ENCODE measurements at regions not wholly inside any gene's neighbourhood (a gene's known extent, or its start where the extent isn't known, plus 50 kb on each side); places are given as distances from the start of the nearest gene placed in this dataset.
A peak's percentile ranks its signal among the peaks of the same experiment; 100 is the strongest.
"Not testable (repeated sequence)": the region's sequence is repeated elsewhere in the genome, so short reads cannot be mapped to it uniquely, and the experiment has no call there.

DNA sequence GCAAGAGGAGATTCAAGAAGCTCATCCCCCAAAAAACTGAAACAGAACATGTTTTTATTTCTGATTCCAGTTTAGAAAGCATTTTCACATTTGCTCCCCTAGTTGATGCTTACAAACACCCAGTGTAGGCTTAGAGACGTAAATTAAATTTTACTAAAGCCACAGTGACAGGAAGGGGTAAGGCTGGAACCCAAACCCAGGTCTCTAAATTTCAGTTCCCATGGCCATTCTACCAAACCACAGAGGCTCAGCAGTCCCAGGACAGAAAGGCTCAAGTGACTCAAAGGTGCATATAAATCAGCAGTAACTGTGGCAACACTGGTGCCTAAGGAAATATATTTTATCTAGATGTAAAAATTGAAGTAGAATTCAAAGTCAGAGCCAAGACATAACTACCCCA, 128.7 kb downstream of the CEP120 start:
- no peaks in the 10 kb centered on the region for H3K9me3 ChIP-seq (ENCODE audit: low read length)
- no peaks in the 10 kb centered on the region for H3K4me1 ChIP-seq (ENCODE audit: insufficient read depth, low read length)
- no peaks in the 10 kb centered on the region for H3K36me3 ChIP-seq (ENCODE audit: insufficient read depth, low read length)
- peaks cover 4% of the 10 kb centered on the region for H3K27me3 ChIP-seq (ENCODE audit: insufficient read depth, low read length)
- H2AFZ ChIP-seq (ENCODE audit: low read depth, low read length): no peak overlapping the region
- H3K4me3 ChIP-seq (ENCODE audit: low read length): no peak overlapping the region

DNA sequence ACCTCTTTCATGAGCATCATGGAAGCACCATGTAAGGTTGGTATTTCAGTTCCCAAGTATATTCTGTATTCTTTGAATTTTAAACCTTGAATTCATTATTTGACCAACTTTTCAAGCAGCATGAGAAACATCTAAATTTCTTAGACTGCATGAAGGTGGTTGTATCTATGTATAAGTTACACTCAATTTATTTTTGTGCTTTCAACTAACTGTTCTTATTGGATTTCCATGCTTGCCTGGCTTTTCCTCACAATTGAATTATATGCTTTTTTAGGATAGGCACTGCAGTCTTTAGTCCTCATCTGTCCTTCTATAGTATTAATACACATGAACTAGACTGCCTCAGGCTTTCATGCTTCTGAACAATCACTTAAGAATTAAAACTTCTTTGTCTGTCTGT, 134.0 kb downstream of the CEP120 start:
- Histone ChIP-seq H2AFZ (ENCODE audit: low read depth, low read length) (no peak overlapping the region), H3K4me3 (ENCODE audit: low read length) (no peak overlapping the region), H3K9me3 (ENCODE audit: low read length) (no peaks in the 10 kb centered on the region), H3K27me3 (ENCODE audit: insufficient read depth, low read length) (peaks cover 35% of the 10 kb centered on the region), H3K4me1 (ENCODE audit: insufficient read depth, low read length) (peaks cover 4% of the 10 kb centered on the region), H3K36me3 (ENCODE audit: insufficient read depth, low read length) (no peaks in the 10 kb centered on the region)

DNA sequence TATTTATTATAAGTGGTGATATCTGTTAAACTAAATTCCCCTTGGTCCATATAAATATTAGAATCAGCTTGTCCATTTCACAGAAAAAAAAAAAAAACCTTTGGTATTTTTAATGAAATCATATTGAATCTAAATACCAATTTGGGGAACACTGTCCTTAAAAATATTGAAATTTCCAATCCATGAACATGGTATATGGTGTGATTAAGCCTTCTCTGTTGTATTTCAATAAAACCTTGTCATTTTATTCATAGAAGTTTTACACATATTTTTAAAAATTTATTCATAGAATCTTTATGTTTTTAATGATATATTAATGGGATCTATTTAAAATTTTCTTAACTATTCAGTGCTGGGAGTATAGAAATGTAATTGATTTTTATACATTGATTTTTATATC, 135.3 kb downstream of the CEP120 start:
- no peak overlapping the region for H2AFZ ChIP-seq (ENCODE audit: low read depth, low read length)
- H3K9me3 ChIP-seq (ENCODE audit: low read length): no peaks in the 10 kb centered on the region
- no peak overlapping the region for H3K4me3 ChIP-seq (ENCODE audit: low read length)
- H3K27me3 ChIP-seq (ENCODE audit: insufficient read depth, low read length): peaks cover 46% of the 10 kb centered on the region
- no peaks in the 10 kb centered on the region for H3K36me3 ChIP-seq (ENCODE audit: insufficient read depth, low read length)
- H3K4me1 ChIP-seq (ENCODE audit: insufficient read depth, low read length): peaks cover 4% of the 10 kb centered on the region

DNA sequence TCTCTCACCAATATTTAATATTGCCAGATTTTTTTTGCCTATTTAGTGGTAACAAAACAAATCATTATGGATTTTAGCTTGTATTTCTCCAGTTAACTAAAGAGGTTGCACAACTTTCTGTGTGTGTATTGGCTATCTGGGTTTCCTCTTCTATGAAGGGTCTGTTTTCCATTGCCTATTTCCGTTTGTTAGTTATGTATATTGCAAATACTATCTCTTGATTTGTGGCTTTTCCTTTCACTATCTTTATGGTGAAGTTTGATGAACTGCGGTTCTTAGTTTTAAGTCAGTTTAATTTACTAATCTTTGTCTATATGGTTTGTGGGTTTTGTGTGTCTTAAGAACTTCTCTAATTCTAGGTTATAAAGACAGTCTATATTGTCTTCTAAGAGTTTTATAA, 136.3 kb downstream of the CEP120 start:
- no peaks in the 10 kb centered on the region for H3K36me3 ChIP-seq (ENCODE audit: insufficient read depth, low read length)
- peaks cover 4% of the 10 kb centered on the region for H3K4me1 ChIP-seq (ENCODE audit: insufficient read depth, low read length)
- no peak overlapping the region for H3K4me3 ChIP-seq (ENCODE audit: low read length)
- no peaks in the 10 kb centered on the region for H3K9me3 ChIP-seq (ENCODE audit: low read length)
- H2AFZ ChIP-seq (ENCODE audit: low read depth, low read length): no peak overlapping the region
- peaks cover 51% of the 10 kb centered on the region for H3K27me3 ChIP-seq (ENCODE audit: insufficient read depth, low read length)

DNA sequence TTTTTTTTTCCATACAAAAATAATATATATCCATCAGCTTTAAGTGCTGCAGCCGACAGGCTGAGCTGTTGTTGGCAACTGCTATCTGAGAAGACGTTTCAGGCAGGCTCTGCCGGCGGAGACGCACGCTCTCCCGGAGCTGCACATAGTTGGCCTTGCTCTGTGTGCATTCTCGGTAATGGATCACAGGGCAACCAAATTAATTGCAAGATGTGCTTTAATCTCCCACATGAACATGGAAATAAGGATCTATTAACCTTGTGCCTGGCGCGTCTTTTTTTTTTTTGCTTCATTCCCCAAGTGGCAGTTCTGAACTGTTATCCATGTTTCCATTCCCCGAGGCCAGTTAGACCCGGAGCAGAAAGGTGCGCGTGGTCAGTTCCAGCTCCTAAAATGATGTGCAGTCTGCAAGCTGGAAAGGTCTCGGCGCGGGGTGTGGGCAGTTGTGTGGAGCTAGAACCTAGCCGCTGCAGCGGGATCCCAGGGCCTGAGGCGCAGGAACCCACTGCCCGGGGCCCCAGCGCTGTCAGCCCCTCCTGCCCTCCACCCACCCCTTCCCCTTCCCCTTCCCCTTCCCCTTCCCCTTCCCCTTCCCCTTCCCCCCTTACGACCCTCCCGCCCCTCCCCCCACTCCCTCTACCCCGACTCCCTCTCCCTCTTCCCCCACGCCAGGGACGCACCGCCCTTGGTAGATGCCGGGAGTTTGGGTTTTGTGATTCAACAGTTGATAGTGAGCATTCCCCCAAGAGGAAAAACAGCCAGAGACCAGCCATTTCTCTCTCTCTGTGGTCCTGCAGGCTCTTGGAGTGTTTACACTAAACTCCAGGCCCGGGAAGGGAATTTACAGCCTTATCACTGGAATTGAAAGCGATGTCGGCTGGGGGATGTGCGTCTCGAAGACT, 137.8 kb downstream of the CEP120 start:
- Histone ChIP-seq H3K27me3 (ENCODE audit: insufficient read depth, low read length) (peaks cover 49% of the 10 kb centered on the region), H2AFZ (ENCODE audit: low read depth, low read length) (peak overlapping the region; percentile 21), H3K4me1 (ENCODE audit: insufficient read depth, low read length) (peaks cover 4% of the 10 kb centered on the region), H3K9me3 (ENCODE audit: low read length) (no peaks in the 10 kb centered on the region), H3K4me3 (ENCODE audit: low read length) (peak overlapping the region; percentile 40), H3K36me3 (ENCODE audit: insufficient read depth, low read length) (no peaks in the 10 kb centered on the region)

DNA sequence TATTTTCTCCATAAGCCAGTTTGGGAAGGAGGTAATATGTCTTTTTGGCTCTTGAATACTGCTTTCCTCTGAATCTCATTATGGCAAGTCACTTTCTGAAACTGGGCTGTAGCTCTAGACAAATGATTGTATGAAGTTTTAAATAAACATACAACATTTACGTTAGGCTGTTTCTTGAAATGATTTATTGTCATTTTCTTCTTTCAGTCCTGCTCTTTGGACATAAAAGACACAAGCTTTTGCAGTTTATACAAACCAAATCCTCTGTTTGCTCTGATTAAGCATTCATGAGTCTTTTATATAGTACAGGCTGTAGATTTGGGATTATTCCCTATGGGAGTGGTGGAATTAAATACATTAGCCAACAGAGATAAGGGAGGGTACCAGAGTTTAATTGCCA, 139.7 kb downstream of the CEP120 start:
- Histone ChIP-seq H3K4me1 (ENCODE audit: insufficient read depth, low read length) (peaks cover 4% of the 10 kb centered on the region), H2AFZ (ENCODE audit: low read depth, low read length) (no peak overlapping the region), H3K9me3 (ENCODE audit: low read length) (no peaks in the 10 kb centered on the region), H3K27me3 (ENCODE audit: insufficient read depth, low read length) (peaks cover 49% of the 10 kb centered on the region), H3K4me3 (ENCODE audit: low read length) (no peak overlapping the region), H3K36me3 (ENCODE audit: insufficient read depth, low read length) (no peaks in the 10 kb centered on the region)

DNA sequence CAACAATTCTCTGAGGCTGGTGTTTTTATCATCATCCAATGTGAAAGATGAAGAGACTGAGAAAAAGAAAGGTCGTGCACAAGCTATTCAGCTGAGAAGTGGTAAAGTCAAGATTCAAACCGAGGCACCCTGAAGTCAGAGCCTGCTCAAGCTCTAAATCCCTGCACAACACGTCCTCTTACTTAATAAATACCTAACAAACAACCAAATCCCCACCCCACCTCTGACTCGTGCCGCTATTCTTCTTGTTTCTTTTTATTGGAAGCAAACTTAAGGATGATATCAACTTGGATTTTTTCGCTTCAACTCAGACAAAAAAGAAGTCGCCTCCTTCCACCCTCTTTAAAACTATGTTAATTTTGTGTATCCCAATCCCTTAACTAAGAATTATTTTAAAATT, 140.2 kb downstream of the CEP120 start:
- peaks cover 4% of the 10 kb centered on the region for H3K4me1 ChIP-seq (ENCODE audit: insufficient read depth, low read length)
- no peak overlapping the region for H3K4me3 ChIP-seq (ENCODE audit: low read length)
- no peaks in the 10 kb centered on the region for H3K36me3 ChIP-seq (ENCODE audit: insufficient read depth, low read length)
- H2AFZ ChIP-seq (ENCODE audit: low read depth, low read length): no peak overlapping the region
- H3K27me3 ChIP-seq (ENCODE audit: insufficient read depth, low read length): peaks cover 49% of the 10 kb centered on the region
- H3K9me3 ChIP-seq (ENCODE audit: low read length): no peaks in the 10 kb centered on the region

DNA sequence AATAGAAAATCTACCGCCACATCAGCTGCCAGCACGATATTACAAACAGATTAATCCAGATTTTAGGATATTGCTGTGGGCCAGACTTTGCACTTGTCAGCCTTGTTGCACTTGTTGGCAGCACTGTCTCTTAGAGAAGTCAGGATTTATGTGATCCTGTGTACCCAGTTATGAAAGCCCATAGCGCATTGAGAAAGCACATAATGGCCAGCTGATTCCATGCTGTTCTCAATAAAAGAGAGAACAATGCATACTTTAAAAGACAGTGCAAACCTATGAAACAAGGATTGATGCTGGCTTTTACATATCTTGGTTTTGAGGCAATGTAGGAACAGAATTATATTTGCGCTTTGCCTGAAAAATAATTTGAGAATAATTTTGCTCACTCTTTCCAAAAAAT, 140.8 kb downstream of the CEP120 start:
- H3K4me1 ChIP-seq (ENCODE audit: insufficient read depth, low read length): peaks cover 4% of the 10 kb centered on the region
- H3K9me3 ChIP-seq (ENCODE audit: low read length): no peaks in the 10 kb centered on the region
- H3K36me3 ChIP-seq (ENCODE audit: insufficient read depth, low read length): no peaks in the 10 kb centered on the region
- H2AFZ ChIP-seq (ENCODE audit: low read depth, low read length): no peak overlapping the region
- peaks cover 47% of the 10 kb centered on the region for H3K27me3 ChIP-seq (ENCODE audit: insufficient read depth, low read length)
- no peak overlapping the region for H3K4me3 ChIP-seq (ENCODE audit: low read length)

DNA sequence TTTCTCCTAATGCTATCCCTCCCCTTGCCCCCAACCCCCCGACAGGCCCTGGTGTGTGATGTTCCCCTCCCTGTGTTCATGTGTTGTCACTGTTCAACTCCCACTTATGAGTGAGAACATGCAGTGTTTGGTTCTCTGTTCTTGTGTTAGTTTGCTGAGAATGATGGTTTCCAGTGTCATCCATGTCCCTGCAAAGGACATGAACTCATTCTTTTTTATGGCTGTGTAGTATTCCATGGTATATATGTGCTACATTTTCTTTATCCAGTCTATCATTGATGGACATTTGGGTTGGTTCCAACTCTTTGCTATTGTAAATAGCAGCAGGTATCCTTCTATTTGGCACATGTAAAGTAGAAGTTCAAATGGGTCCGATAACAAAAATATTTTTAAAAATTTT, 142.3 kb downstream of the CEP120 start:
- H3K4me1 ChIP-seq (ENCODE audit: insufficient read depth, low read length); H3K36me3 ChIP-seq (ENCODE audit: insufficient read depth, low read length); H3K4me3 ChIP-seq (ENCODE audit: low read length); H2AFZ ChIP-seq (ENCODE audit: low read depth, low read length); H3K9me3 ChIP-seq (ENCODE audit: low read length): not testable (repeated sequence)
- H3K27me3 ChIP-seq (ENCODE audit: insufficient read depth, low read length): peaks cover 34% of the 10 kb centered on the region

DNA sequence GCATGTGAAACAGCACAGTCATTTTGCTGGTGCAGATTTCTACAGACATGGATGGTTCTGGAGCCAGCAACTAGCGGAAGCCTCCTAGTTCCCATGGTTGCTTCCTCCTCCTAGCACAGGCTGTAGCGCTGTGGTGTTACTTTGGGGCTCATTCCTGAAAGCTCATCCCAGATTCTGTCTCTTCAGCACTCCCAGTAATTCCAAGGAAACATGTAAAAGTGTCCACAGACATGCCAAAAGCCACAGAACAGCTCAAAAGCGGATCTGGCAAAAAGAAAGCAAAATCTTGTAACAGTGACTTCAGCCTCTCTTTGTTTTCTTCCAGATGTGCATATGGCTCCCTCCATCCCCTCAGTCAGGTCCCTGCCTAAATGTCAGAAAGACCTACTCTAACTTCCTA, 144.1 kb downstream of the CEP120 start:
- H3K4me1 ChIP-seq (ENCODE audit: insufficient read depth, low read length): no peaks in the 10 kb centered on the region
- no peak overlapping the region for H3K4me3 ChIP-seq (ENCODE audit: low read length)
- no peak overlapping the region for H2AFZ ChIP-seq (ENCODE audit: low read depth, low read length)
- no peaks in the 10 kb centered on the region for H3K9me3 ChIP-seq (ENCODE audit: low read length)
- peaks cover 27% of the 10 kb centered on the region for H3K27me3 ChIP-seq (ENCODE audit: insufficient read depth, low read length)
- H3K36me3 ChIP-seq (ENCODE audit: insufficient read depth, low read length): no peaks in the 10 kb centered on the region

DNA sequence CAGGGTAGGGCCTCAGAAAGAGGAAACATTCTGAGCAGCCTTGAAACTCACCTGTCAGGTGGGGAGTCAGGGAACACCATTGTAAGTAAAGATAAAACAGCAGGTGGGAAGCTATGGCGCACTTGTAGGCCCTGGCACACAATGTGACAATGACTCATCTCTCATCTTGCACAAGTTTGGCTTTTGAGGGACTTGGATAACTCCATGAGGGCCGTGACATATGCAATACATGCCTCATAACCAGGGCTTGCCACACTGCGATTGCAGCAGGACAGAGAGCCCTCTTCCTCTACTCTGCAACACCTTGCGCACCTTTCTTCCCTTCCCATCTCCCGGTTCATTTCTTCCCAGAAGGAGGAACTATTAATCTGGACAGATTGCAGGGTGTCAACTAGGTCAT, 144.9 kb downstream of the CEP120 start:
- H3K27me3 ChIP-seq (ENCODE audit: insufficient read depth, low read length): peaks cover 20% of the 10 kb centered on the region
- H3K4me1 ChIP-seq (ENCODE audit: insufficient read depth, low read length): no peaks in the 10 kb centered on the region
- no peak overlapping the region for H3K4me3 ChIP-seq (ENCODE audit: low read length)
- no peaks in the 10 kb centered on the region for H3K36me3 ChIP-seq (ENCODE audit: insufficient read depth, low read length)
- H2AFZ ChIP-seq (ENCODE audit: low read depth, low read length): no peak overlapping the region
- H3K9me3 ChIP-seq (ENCODE audit: low read length): no peaks in the 10 kb centered on the region

DNA sequence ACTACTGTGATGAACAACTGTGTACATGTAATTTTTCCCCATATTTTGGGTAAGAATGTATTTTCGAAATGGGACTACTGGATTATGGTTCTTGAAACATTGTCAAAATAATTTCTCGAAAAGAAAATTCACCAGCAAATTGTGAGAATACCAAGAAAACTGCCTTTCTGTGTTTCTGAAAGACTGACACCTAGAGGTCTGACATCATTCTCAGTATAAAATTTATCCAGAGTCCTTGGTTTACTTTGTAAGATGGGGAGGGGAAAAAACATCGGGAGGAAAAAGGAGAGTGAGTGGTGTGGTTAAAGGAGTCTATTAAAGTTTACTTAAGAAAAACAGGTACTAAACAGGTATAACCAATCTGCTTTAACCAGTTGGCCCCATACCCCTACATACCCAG, 149.2 kb downstream of the CEP120 start:
- peaks cover 9% of the 10 kb centered on the region for H3K27me3 ChIP-seq (ENCODE audit: insufficient read depth, low read length)
- no peaks in the 10 kb centered on the region for H3K9me3 ChIP-seq (ENCODE audit: low read length)
- no peaks in the 10 kb centered on the region for H3K36me3 ChIP-seq (ENCODE audit: insufficient read depth, low read length)
- H2AFZ ChIP-seq (ENCODE audit: low read depth, low read length): no peak overlapping the region
- H3K4me3 ChIP-seq (ENCODE audit: low read length): no peak overlapping the region
- H3K4me1 ChIP-seq (ENCODE audit: insufficient read depth, low read length): no peaks in the 10 kb centered on the region

DNA sequence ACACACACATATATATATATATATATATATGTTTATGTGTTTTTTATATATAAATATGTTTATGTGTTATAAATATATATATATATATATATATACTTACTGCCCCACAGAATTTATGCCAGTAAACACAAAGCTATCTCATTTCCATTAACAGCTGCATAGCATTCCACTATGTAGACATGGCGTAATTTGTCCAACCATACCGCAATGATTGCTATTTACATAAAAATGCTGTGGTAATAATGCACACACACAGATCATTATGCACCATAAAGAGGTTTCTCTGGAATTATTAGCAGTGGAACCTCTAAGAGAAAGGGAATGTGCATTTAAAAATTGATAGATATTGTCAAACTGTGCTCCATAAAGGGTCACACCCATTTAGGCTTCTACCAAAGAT, 150.1 kb downstream of the CEP120 start:
- Histone ChIP-seq H3K27me3 (ENCODE audit: insufficient read depth, low read length) (peaks cover 9% of the 10 kb centered on the region), H3K9me3 (ENCODE audit: low read length) (no peaks in the 10 kb centered on the region), H3K4me3 (ENCODE audit: low read length) (no peak overlapping the region), H3K36me3 (ENCODE audit: insufficient read depth, low read length) (no peaks in the 10 kb centered on the region), H3K4me1 (ENCODE audit: insufficient read depth, low read length) (no peaks in the 10 kb centered on the region), H2AFZ (ENCODE audit: low read depth, low read length) (no peak overlapping the region)

DNA sequence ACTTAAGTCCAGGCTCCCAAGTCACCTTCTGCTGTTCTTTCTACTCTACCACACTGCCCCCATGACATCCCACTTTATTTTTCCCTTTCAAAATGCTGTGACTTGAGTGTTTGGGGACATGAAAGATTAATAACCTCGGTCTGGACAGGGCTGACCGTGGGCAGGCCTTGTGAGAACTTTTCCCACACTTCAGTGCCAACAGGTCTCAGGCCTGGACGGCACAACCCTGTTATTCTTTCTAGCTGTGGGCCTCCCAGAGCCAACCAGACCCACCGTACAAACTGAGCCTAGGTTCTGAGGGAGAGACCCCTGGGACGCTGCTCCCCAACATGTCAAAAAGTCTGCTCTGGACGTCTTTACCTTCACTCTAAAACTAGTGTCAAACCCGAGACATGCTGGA, 153.4 kb downstream of the CEP120 start:
- no peak overlapping the region for H2AFZ ChIP-seq (ENCODE audit: low read depth, low read length)
- H3K4me3 ChIP-seq (ENCODE audit: low read length): no peak overlapping the region
- H3K9me3 ChIP-seq (ENCODE audit: low read length): no peaks in the 10 kb centered on the region
- no peaks in the 10 kb centered on the region for H3K4me1 ChIP-seq (ENCODE audit: insufficient read depth, low read length)
- H3K36me3 ChIP-seq (ENCODE audit: insufficient read depth, low read length): no peaks in the 10 kb centered on the region
- peaks cover 3% of the 10 kb centered on the region for H3K27me3 ChIP-seq (ENCODE audit: insufficient read depth, low read length)
